GM19467 (cell line): ENCODE measurements at regions not wholly inside any gene's neighbourhood (a gene's known extent, or its start where the extent isn't known, plus 50 kb on each side); places are given as distances from the start of the nearest gene placed in this dataset.

Source experiments
- ATAC-seq: cut with Tn5 transposase; IDR thresholded peaks from one replicate; pipeline ENCODE4 v1.9.1; 2021; ENCODE audit warnings: mild to moderate bottlenecking, moderate library complexity; ENCODE audit not compliant: unreplicated experiment

DNA sequence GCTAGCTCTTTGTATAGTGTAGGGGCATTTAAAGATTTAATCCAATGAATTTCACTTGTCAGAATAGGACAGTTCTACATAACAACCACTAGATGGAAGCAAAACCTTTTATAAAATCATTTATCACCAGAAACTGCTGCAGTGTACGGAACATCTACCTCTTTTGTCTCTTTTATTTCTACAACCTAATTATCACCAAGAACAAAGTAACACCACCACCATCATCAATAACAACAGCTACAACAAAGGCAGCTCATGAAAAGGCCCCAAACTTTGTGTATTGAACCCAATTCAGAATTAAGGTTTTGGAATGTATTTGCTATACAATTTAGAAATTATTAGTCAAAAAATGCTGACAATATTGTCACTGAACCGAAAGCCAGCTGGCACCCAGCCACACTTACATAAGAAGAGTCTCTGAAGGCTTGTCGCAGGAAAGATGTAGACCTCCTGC is 260.9 kb upstream of the RPS6KA3 start:
- ATAC-seq: peak; percentile 56

DNA sequence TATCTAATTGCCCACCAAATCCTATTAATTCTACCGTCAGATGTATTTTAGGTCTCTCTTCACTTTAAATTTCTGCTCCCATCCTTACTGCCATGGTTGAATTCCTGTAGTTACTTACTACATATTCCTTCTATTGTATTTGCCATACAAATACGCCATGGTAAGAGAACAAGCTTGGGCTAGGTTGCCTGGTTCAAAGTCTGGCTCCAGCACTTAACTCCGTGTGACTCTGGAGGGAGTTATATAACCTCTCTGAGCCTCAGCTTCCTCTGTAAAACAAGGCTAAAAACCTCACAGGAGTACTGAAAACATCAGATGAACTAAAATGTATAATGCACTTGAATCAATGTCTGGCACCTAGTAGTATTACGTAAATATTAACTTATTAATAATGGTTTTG is 260.3 kb upstream of the RPS6KA3 start:
- ATAC-seq: no peak

DNA sequence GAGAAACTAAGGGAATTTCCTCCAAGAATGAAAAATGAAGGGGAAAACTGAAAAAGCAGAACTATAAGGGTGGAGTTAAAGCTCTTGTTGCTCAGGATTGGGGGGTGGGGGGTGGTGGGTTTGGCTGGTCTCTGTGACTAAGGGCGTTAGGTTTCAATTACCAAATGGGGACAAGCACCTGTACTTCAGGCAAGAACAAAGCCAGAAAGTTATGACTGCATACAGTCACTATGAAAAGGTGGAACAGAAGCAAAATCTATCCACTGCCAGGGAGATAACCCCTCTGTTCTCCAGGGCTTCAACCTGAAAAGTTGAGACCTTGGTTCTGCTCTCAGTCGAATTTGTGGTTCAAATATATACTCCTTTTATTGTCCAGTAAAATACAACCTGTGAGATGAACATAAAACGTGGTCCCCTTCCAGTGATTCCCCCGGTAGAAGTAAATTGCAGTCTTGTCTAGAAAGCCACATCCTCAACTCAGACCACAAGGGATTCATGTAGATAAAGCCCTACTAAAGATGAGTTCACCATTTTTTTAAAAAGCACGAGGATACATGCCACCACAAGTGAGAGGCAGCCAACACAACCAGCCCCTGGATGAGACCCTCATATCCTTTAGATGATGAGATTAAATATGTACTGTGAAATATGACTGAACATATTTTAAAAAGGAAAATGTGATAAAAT is 257.1 kb upstream of the RPS6KA3 start:
- no peak for ATAC-seq

DNA sequence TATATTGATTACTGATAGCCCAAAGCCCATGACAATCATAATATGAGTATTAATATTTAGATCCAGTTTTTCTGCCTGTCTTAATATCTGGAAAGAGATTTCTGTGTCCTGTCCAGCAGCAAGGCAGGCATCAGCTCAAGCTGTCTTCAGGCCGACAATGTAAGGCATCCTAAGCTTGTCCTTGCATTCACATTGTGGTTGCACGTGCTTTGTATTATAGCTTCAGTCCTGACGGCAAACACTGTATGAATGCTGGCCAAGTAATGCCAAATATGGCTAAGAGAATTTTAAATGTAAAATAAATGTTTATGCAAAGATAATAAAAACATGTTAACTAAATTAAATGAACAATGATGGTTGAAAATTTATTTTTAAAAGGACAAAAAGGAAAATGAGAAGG is 255.7 kb upstream of the RPS6KA3 start:
- no peak for ATAC-seq

DNA sequence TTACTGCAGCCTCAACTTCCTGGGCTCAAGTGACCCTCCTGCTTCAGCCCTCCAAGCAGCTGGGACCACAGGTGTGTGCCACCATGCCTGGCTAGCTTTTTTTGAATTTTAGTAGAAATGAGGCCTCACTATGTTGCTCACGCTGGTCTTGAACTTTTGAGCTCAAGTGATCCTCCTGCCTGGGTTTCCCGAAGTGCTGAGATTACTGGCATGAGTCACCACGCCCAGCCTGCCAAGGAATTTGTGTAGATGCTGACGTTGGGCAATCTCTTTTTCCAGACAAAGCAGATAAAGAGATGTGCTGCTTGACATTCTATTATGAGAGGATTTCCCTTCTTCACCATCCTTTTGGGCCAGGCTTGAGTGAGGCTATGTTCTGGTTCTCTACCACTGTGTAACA is 254.5 kb upstream of the RPS6KA3 start:
- ATAC-seq: no peak

DNA sequence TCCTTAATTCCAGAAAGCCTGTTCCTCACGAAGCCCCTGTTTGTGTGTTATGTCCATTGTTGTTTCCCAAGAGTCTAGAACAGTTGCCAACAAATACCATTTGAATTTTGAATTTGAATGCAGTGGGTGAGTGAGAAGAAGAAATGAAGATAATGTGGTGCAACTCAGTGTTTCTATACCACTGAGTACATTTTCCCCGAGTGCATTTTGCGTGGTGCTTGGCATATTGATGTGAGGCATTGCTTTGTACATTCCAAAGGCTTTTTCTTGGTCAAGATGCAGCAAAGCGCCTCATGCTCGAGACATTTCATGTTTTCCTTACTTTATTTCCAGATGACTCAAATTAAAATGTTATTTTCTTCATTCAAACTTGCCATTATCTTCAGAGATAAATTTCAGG is 253.1 kb upstream of the RPS6KA3 start:
- ATAC-seq: no peak

DNA sequence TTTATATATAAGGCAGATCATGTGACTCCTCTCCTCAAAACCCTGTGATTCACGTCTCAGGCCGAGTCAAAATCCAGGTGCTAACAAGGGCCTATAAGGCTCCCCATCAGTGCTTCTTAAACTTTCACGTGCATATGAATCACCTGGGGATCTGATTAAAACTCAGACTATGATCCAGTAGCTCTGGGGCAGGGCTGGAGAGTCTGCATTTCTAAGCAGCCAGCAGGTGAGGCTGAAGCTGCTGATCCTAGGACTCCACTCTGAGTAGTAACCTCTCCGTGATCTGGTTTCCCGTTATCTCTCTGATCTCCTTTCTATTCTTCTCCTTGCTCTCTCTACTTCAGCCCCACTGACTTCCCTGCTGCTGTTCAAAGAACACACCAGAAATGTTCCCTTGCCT is 252.4 kb upstream of the RPS6KA3 start:
- ATAC-seq: no peak

DNA sequence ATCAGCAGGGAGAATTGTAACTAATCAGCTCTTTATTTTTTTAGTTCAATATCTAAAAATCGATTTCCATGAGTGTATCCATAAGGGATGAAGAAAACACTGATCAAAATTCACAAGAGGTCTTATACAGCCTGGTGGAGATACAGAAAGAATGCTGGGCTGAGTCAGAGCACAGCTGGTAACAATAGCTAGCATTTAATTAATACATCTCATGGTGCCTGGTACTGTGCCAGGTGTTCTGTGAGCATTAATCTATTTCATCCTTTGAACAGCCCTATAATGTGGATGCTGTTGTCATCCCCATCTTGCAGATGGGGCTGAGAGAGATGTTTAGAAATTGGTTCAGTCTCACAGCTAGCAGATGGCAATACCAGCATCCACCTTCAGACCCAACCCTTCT is 250.9 kb upstream of the RPS6KA3 start:
- no peak for ATAC-seq

DNA sequence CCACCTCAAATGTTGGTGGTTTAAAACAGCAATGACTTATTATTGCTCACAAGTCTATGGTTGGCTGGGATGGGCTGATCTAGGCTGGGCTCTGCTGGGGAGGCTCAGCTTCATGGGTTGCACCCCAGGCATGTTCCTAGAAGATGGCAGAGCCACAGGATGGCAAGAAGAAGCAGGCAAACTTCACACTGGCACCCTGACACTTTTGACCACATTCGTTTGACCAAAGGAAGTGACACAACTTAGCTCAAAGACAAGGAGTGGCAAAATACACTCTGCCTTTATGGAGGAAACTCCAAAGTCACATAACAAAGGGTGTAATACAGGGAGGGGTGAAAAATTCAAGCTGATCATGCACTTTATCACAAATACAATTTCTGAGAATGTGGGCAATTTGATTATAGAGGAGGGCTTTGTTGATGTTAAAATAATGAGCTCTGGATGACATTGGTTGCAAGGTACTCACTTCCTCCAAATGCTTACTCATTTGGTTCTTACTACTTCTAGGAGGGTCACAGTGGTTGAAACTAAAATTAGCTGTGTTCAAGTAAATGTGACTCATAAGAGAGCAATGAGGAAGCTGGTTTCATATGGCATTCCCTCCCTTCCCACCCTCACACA is 249.2 kb upstream of the RPS6KA3 start:
- peak; percentile 96 for ATAC-seq

DNA sequence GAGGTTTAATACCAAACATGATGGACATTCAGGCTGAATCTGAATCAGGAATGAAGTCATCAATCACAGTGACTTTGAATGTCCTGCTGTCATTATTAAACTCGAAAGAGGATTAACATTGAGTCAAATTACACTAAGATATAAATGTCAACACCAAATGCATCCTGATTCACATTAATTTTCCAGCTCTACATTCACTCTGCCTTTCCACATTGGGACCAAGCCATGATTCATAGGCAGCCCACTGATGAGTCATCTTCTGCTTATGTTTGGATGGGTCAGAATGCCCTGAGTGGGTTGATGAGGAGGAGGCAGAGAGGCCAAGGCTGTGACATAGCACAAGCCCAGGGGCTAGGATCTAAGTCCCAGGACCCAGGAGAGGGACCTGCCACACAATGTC is 247.6 kb upstream of the RPS6KA3 start:
- ATAC-seq: no peak

DNA sequence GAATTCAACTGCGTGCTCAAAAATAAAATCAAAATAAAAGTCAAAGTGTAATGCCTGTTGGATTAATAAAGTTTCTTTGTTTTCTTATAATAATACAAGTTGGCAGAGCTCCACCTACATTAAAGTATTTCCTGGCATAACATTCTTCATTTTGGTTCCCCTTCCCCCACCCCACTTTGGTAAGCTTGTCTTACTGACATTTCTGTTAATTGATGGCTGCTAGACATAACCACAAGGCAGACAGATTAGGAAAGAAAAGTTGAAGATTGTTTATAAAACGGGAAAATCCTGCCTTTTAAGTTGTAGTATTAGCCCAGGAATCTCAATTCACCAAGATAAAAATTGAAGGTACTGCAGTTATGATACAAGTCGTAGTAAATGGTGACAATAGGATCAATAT is 246.5 kb upstream of the RPS6KA3 start:
- ATAC-seq: no peak

DNA sequence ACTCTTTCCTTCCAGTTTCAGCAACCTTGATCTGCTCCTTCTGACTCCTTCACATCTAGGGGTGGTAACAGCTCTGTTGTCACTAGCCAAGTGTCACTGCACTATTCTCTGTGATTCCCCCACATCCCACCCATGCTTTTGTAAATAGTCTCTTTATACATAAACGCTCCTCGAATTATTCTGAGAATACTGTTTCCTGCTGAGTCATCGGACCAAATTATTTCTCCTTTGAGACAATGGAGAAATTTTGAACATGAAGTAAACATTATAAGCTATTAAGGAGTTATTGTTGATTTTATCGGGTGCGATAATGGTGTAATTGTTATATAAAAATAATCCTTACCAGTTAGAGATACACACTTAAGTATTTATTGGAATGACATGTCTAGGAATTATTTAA is 245.1 kb upstream of the RPS6KA3 start:
- ATAC-seq: no peak

DNA sequence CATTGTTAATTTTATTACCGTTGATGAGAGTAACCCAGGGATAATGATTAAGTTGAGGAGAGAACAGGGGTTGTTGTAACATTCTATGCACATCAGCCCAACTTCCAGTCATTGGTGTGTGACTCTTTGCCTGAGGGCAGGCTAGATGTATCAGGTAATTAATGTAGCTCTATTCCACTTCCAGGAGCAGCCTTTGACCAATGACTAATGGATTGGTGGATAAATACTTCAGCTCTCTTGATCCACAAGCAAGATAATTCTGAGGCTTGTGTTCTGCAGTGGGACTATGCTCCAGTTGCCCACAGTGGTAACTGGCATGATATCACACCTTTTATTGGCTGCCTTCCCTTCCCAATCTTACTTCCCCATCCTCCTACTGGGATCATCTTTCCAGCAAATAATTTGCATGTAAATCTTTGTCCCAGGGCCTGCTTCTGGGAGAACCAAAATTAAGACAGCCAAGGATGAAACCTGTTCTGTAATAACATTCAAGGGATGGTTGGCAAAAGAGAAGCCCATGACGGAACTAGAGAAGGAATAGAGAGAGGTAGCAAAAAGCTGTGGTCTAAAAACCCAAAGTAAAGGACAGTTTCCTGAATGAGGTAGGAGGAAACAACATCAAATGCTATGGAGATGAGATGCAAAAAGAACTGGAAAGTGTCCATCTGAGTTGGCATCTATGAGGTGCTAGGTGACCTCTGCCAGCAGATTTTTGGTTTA is 241.4 kb upstream of the RPS6KA3 start:
- ATAC-seq: no peak

DNA sequence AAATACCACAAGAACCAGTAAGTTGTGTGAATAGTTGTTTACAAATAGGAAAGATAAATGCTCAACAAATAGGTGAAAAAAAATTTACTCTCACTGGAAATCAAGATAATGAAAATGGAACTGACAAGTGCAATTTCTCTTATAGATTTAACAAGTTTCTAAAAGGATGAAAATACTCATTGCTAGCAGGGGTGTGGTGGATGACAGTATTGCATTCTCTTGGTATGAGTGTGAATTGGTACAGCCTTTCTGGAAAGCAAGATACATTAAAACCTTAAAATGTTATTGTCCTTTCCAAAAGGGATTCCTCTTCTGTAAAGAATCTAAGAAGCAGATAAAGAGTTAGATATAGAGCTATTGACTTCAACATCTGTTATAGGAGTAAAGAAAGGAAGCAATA is 240.0 kb upstream of the RPS6KA3 start:
- ATAC-seq: no peak

DNA sequence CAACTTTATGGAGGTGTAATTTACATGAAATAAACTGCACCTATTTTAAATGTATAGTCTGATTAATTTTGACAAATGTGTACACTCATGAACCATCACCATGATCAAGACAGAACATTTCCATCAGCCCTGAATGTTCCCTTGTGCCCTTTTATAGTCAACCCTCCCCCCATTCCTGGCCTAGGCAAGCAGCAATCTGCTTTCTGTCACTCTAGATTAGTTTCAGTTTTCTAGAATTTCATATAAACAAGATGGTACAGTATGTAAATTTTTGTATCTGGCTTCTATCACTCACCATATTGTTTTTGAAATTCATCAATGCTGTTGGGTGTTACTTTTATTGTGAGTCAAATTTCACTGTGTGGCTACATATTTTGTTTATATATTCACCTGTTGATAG is 234.2 kb upstream of the RPS6KA3 start:
- no peak for ATAC-seq

DNA sequence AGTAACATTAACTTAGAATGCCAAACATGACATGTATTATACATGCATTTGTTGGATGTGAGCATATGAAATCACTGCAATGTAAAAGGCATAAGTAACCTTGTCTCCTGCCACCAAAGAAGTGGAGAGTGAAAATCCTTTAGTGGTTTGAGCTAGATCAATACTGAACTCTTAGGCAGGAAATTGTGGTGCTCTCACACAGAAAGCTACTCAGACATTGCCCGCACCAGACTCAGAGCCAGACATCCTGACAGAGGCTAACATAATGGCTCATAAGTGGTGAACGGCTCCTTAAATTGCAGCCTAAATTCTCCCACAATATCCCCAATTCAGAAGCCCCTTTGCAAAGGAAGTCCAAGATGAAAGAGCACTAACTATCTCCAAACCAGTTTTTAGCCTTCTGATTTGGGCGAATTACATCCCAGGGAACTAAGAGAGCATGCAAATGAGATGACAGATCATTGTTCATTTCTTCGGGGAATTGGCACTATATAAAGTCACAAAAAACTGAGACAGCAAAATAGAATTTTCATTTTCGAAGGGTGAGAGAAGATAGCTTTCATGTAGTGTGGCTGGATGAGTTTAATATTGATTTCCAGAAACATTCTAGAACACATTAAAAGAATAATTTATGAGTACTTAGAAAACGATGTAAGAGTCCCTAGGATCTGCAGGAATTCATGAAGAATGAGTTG is 233.6 kb upstream of the RPS6KA3 start:
- no peak for ATAC-seq

DNA sequence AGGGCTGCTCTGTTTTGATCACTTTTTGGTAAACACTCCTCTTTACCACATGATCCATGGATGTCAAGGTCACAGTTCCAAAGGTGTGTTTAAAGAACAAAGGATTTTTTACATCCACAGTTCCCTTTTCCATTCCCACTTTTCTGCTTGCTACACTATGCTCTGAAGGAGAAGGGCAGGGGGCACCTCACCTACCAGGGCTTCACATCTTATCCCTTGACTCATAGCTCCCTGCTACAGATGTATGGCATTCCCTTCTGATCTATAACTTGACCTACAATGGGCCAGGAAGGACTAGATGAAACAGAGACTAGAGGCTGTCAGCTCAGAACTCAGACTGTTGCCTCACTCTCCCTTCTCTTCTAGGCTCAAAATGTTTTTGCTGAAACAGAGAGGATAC is 233.1 kb upstream of the RPS6KA3 start:
- ATAC-seq: no peak

DNA sequence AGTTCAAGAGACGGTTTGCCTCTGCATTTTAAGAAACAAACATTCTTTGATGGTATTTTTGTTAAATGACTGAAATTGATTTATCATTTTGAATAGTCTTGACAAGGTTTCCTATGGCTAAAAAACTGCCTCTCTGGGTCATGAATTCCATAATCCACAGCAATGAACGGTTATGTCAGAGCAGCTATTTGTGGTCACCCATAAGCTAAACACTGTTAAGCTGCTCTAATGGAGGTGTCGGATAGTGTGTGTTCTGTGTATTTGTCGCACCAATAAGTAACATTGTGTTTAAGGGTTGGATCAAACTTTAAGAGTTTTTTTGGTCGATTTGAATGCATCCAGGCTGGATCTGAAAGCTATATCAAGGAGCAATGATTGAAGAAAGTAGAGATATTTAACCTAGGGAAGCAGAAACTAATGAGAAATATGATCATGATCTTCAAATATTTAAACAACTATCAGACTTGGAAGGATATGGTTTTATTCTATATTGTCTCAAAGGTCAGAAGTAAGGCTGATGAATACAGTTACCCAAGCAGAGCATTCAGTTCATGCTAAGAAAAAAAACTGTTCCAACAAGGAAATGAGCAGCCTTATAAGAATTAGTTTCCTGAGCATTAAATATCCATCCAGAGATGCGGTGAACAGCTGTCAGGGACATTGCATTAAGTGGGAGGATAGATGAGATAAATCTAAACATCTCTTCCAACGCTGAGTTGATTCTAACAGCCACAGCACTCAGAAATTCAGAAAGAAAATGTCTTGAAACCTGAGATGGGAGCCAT is 232.3 kb upstream of the RPS6KA3 start:
- ATAC-seq: no peak

DNA sequence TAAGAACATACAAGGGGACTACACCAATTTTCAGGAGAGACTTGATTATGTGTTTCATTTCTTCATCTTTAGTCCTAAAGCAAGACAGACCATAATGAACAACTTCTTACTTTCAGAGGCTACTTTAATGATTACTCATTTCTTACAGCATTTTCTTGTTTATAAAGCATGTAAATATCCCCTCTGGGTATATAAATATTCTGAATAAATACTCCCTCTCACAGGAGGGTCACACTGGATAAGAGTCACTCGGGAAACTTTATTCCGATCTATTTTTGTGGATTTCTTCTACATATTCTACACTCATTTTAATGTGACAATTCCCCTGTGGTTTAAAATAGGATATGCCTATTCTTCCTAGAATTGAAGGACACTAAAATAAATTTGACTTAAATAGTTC is 228.9 kb upstream of the RPS6KA3 start:
- ATAC-seq: no peak

DNA sequence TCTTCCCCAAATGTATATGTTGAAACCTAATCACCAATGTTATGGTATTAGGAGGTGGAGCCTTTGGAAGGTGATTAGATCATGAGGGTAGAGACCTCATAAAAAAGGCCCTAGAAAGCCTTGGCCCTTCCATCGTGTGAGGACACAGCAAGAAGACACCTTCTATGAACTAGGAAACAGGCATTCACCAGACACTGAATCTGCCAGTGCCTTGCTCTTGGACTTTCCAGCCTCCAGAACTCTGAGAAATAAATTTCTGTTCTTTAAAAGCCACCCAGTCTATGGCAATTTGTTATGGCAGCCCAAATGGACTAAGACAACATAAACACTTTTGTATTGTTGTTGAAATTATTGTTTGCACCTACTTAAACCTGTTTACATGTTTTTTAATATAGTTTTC is 221.8 kb upstream of the RPS6KA3 start:
- ATAC-seq: no peak

DNA sequence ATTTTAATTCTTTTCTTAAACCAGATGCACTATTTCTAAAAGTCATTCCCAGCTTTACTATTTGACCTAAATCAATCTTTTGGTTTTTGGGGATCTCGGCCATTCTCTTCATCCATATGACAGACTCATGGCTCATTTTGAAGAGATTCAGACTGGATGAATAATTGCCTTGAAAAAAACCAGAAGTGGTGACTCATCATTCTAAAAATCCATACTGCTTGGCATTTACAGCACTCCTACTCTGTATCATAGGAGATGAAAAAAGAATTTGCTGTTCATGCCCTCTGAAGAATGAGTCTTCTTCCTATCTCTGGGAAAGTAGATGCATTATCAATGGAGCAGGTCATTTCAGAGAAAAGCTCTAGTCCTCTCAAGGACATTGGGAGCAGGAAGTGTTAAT is 220.5 kb upstream of the RPS6KA3 start:
- no peak for ATAC-seq
